GM12892 (cell line): ENCODE measurements at regions not wholly inside any gene's neighbourhood (a gene's known extent, or its start where the extent isn't known, plus 50 kb on each side); places are given as distances from the start of the nearest gene placed in this dataset.

Experiments
- POLR2A ChIP-seq: IDR thresholded peaks from 2 replicates; pipeline ENCODE4 v1.6.1; 2011; ENCODE audit warnings: low read depth, low read length, control low read depth
- POLR2AphosphoS5 ChIP-seq: IDR thresholded peaks from 2 replicates; pipeline ENCODE4 v1.6.1; 2011; ENCODE audit warnings: low read depth, low read length, control low read depth
- TAF1 ChIP-seq: IDR thresholded peaks from 2 replicates; pipeline ENCODE4 v1.6.1; 2011; ENCODE audit warnings: low read depth, mild to moderate bottlenecking, control low read depth, low read length, borderline replicate concordance

- TF ChIP-seq POLR2A (no peak), POLR2AphosphoS5 (no peak), TAF1 (no peak)
Observed at GRCh38 chr9:30125881-30126280, 2258.6 kb upstream of the ACO1 start.
